SK-N-SH (cell line): ENCODE measurements at regions not wholly inside any gene's neighbourhood (a gene's known extent, or its start where the extent isn't known, plus 50 kb on each side); places are given as distances from the start of the nearest gene placed in this dataset.

Source experiments
- CTCF ChIA-PET: fragments of 300-600, 350-600 bp; formaldehyde crosslinking; extraction: SDS; loops from one replicate; lab custom pipeline; 2021; lab: Yijun Ruan, JAX
- POLR2A ChIA-PET: fragments of 350-600 bp; sonication (Branson Sonifier 250); formaldehyde crosslinking; extraction: SDS; loops from one replicate; lab custom pipeline; 2020; ENCODE audit warnings: antibody characterized with exemption, inconsistent platforms; lab: Yijun Ruan, JAX
- DNase-seq: peaks from one replicate; pipeline ENCODE4 v3.0.0; 2012
- H2AFZ ChIP-seq: fragments of 200-600 bp; sonication (generic); 2 replicates; pipeline ENCODE4 v1.8.1; 2016; ENCODE audit warnings: antibody characterized with exemption, mild to moderate bottlenecking, low read depth
- H3F3A ChIP-seq: fragments of 200-600 bp; sonication (generic); replicated peaks from 2 replicates; pipeline ENCODE3; 2016; ENCODE audit warnings: antibody characterized with exemption, mild to moderate bottlenecking; ENCODE audit not compliant: insufficient read depth
- H3K27ac ChIP-seq, 2 experiments: fragments of 200-500 bp in 1 of 2; fragments of 200-600 bp in 1 of 2; sonication (Bioruptor generic) in 1 of 2; sonication (generic), shearing (Covaris generic) in 1 of 2; 2 replicates each; pipeline versions ENCODE4 v1.5.1 to v1.6.1; 2014 to 2016; ENCODE audit warnings: low read depth in 2 of 2, inconsistent platforms in 1 of 2, low read length in 1 of 2, mild to moderate bottlenecking in 1 of 2, mixed read lengths in 1 of 2
- H3K27me3 ChIP-seq: fragments of 200-600 bp; sonication (generic), shearing (Covaris generic); 2 replicates; pipeline ENCODE4 v1.6.1; 2016; ENCODE audit warnings: mixed run types; ENCODE audit not compliant: insufficient read depth
- H3K36me3 ChIP-seq, 2 experiments: fragments of 200-500 bp in 1 of 2; fragments of 200-600 bp in 1 of 2; sonication (Bioruptor generic) in 1 of 2; sonication (generic) in 1 of 2; replicated peaks in 1 of 2; 2 replicates each; pipeline versions ENCODE3 to v1.5.1; 2014 to 2016; ENCODE audit warnings: low read length in 1 of 2, mild to moderate bottlenecking in 1 of 2; ENCODE audit not compliant: insufficient read depth in 2 of 2, control insufficient read depth in 1 of 2
- H3K4me1 ChIP-seq, 2 experiments: fragments of 200-500 bp in 1 of 2; fragments of 200-600 bp in 1 of 2; sonication (Bioruptor generic) in 1 of 2; sonication (generic), shearing (Covaris generic) in 1 of 2; 2 replicates each; pipeline versions ENCODE4 v1.5.1 to v1.6.1; 2014 to 2016; ENCODE audit warnings: low read depth in 1 of 2, low read length in 1 of 2, mixed run types in 1 of 2; ENCODE audit not compliant: insufficient read depth in 2 of 2, control insufficient read depth in 1 of 2
- H3K4me2 ChIP-seq: fragments of 200-600 bp; sonication (generic), shearing (Covaris generic); 2 replicates; pipeline ENCODE4 v1.6.1; 2017; ENCODE audit warnings: mixed run types
- H3K4me3 ChIP-seq, 2 experiments: fragments of 200-500 bp in 1 of 2; fragments of 200-600 bp in 1 of 2; sonication (Bioruptor generic) in 1 of 2; sonication (generic), shearing (Covaris generic) in 1 of 2; 2 replicates each; pipeline versions ENCODE4 v1.5.1 to v1.8.1; 2014 to 2016; ENCODE audit warnings: low read depth in 2 of 2, inconsistent platforms in 1 of 2, low read length in 1 of 2, mild to moderate bottlenecking in 1 of 2, mixed read lengths in 1 of 2, moderate library complexity in 1 of 2
- H3K79me2 ChIP-seq: fragments of 200-600 bp; sonication (generic); 2 replicates; pipeline ENCODE4 v1.8.1; 2017; ENCODE audit warnings: mild to moderate bottlenecking; ENCODE audit not compliant: insufficient read depth
- H3K9ac ChIP-seq: fragments of 200-600 bp; sonication (generic); 2 replicates; pipeline ENCODE4 v1.6.1; 2017; ENCODE audit warnings: mixed run types
- H3K9me2 ChIP-seq: fragments of 200-600 bp; sonication (generic); 2 replicates; pipeline ENCODE4 v1.6.1; 2017; ENCODE audit warnings: mixed run types
- H3K9me3 ChIP-seq: fragments of 200-600 bp; sonication (generic); 2 replicates; pipeline ENCODE4 v1.6.1; 2017; ENCODE audit warnings: mixed run types, mild to moderate bottlenecking, moderate library complexity
- H4K20me1 ChIP-seq: fragments of 200-600 bp; sonication (generic); 2 replicates; pipeline ENCODE4 v1.6.1; 2017; ENCODE audit warnings: mild to moderate bottlenecking, mixed run types; ENCODE audit not compliant: insufficient read depth
- EP300 ChIP-seq, 2 experiments: IDR thresholded peaks; 2 replicates each; pipeline versions ENCODE4 v1.4.0 to v1.6.1; 2012; ENCODE audit warnings: borderline replicate concordance in 1 of 2, low read depth in 1 of 2, low read length in 1 of 2
- FOSL2 ChIP-seq: IDR thresholded peaks from 2 replicates; pipeline ENCODE4 v1.4.0; 2012; ENCODE audit warnings: low read depth, mild to moderate bottlenecking, moderate library complexity, borderline replicate concordance
- FOXM1 ChIP-seq: IDR thresholded peaks from 2 replicates; pipeline ENCODE4 v1.4.0; 2012; ENCODE audit warnings: low read depth, mild to moderate bottlenecking
- RCOR1 ChIP-seq: fragments of 150-350 bp; IDR thresholded peaks from 2 replicates; pipeline ENCODE4 v1.6.1; 2017; ENCODE audit warnings: antibody characterized with exemption, low read length
- RFX5 ChIP-seq: IDR thresholded peaks from 2 replicates; pipeline ENCODE4 v1.6.1; 2012; ENCODE audit warnings: mild to moderate bottlenecking, improper control_type of control experiment, low read length
- TCF12 ChIP-seq: IDR thresholded peaks from 2 replicates; pipeline ENCODE4 v1.4.0; 2012
- TEAD4 ChIP-seq: IDR thresholded peaks from 2 replicates; pipeline ENCODE4 v1.4.0; 2012; ENCODE audit warnings: mild to moderate bottlenecking, borderline replicate concordance; ENCODE audit not compliant: insufficient read depth
- WGBS: methylation state at CpG from one replicate; pipeline ENCODE4 v1.1.6; 2017; ENCODE audit warnings: low lambda C conversion rate; 5-methylcytosine and 5-hydroxymethylcytosine counted together
- TF ChIP-seq, protein P1 (sequence below): IDR thresholded peaks from 2 replicates; pipeline ENCODE4 v1.4.0; 2012; ENCODE audit warnings: low read depth
- TF ChIP-seq, protein P2 (sequence below): IDR thresholded peaks from 2 replicates; pipeline ENCODE4; 2012
- TF ChIP-seq, protein P3 (sequence below): fragments of 150-350 bp; IDR thresholded peaks from 2 replicates; pipeline ENCODE4 v1.6.1; 2016; ENCODE audit warnings: mild to moderate bottlenecking, low read depth, low read length
- TF ChIP-seq, protein P4 (sequence below): IDR thresholded peaks from 2 replicates; pipeline ENCODE4 v1.4.0; 2012; ENCODE audit warnings: low read depth, borderline replicate concordance
- TF ChIP-seq, protein P5 (sequence below): fragments of 200-600 bp; sonication (generic); IDR thresholded peaks from 2 replicates; pipeline ENCODE4 v1.6.1; 2017; ENCODE audit warnings: antibody characterized with exemption, mild to moderate bottlenecking, moderate library complexity
- TF ChIP-seq, protein P6 (sequence below): fragments of 150-350 bp; IDR thresholded peaks from 2 replicates; pipeline ENCODE4 v1.6.1; 2017; ENCODE audit warnings: antibody characterized with exemption, low read length, low read depth, borderline replicate concordance

DNA sequence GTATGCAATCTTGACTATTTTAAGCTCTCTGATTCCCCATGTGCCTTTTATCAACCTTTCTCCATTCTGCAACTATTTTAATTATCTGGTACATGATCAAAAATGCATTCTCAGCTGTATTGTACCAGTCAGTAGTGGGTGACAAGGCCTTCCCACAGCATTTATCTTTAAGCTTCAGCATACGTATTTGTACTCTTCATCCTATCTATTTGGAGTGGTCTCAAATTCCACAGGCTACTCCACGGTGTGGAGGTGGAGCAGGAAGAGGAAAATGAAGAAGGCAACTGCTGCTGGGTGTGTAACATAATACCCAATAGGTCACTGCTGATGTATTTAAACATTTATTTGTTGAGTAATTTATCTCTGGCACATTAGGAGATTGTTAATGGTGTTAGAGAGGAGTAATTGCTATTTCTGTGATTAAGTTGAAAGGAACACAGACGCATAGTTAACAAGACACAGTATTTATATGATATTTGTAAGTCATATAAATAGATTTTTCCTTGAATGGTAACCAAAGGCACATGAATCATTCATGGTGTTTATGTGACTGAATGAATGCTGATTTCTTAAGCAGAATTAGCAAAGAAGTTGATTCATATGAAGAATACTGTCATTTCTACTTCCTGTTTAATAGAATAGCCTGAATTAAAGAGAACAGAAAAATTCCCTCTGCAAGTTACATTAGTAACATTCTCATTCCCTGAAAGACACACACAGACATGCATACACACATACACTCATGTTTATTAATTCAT lies 153.8 kb upstream of the NR3C1 start:
- Histone ChIP-seq H3K27me3 (no peaks in the 10 kb centered on the region), H3K4me2 (peak overlapping the region; percentile 3; the same call in 1 of the 2 replicates), H3K79me2 (no peaks in the 10 kb centered on the region), H3K9me3 (no peaks in the 10 kb centered on the region), H3K36me3 (no peaks in the 10 kb centered on the region), H3F3A (peaks cover 28% of the 10 kb centered on the region), H3K27ac (peak overlapping the region; percentile 39 to 43; a peak in 3 of 4 replicates), H3K4me1 (peaks cover 2 to 26% of the 10 kb centered on the region in 2 experiments; a peak in 3 of 4 replicates), H3K9ac (no peak overlapping the region), H4K20me1 (no peaks in the 10 kb centered on the region), H3K4me3 (no peak overlapping the region), H3K9me2 (no peaks in the 10 kb centered on the region), H2AFZ (peak overlapping the region; percentile 27; the same call in 1 of the 2 replicates)
- POLR2A ChIA-PET = interaction anchor here (0.5 kb wide), 1 partner anchor 25 kb away, joined by 3 read pairs; no protein-coding TSS in a partner anchor
- WGBS = 30% methylated on average over 3 of the region's 3 CpGs
- TF ChIP-seq TEAD4 = 0 out of 2 replicates have a peak, but pooled peaks have one; percentile 29
- TF ChIP-seq, protein P1, sequence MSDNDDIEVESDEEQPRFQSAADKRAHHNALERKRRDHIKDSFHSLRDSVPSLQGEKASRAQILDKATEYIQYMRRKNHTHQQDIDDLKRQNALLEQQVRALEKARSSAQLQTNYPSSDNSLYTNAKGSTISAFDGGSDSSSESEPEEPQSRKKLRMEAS = 0 out of 2 replicates have a peak, but pooled peaks have one; percentile 14
- TF ChIP-seq EP300 (IDR thresholded peaks at IDR 0.05; ENCODE audit: borderline replicate concordance in 1 of 2, low read depth in 1 of 2, low read length in 1 of 2) = no peak
- TF ChIP-seq, protein P2, sequence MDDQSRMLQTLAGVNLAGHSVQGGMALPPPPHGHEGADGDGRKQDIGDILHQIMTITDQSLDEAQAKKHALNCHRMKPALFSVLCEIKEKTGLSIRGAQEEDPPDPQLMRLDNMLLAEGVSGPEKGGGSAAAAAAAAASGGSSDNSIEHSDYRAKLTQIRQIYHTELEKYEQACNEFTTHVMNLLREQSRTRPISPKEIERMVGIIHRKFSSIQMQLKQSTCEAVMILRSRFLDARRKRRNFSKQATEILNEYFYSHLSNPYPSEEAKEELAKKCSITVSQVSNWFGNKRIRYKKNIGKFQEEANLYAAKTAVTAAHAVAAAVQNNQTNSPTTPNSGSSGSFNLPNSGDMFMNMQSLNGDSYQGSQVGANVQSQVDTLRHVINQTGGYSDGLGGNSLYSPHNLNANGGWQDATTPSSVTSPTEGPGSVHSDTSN = 0 out of 2 replicates have a peak, but pooled peaks have one; percentile 2
- TF ChIP-seq TCF12 = peak; percentile 36
- TF ChIP-seq, protein P3, sequence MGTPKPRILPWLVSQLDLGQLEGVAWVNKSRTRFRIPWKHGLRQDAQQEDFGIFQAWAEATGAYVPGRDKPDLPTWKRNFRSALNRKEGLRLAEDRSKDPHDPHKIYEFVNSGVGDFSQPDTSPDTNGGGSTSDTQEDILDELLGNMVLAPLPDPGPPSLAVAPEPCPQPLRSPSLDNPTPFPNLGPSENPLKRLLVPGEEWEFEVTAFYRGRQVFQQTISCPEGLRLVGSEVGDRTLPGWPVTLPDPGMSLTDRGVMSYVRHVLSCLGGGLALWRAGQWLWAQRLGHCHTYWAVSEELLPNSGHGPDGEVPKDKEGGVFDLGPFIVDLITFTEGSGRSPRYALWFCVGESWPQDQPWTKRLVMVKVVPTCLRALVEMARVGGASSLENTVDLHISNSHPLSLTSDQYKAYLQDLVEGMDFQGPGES = no peak
- TF ChIP-seq FOXM1 = 0 out of 2 replicates have a peak, but pooled peaks have one; percentile 20
- no peak for DNase-seq
- CTCF ChIA-PET = no interaction called here

DNA sequence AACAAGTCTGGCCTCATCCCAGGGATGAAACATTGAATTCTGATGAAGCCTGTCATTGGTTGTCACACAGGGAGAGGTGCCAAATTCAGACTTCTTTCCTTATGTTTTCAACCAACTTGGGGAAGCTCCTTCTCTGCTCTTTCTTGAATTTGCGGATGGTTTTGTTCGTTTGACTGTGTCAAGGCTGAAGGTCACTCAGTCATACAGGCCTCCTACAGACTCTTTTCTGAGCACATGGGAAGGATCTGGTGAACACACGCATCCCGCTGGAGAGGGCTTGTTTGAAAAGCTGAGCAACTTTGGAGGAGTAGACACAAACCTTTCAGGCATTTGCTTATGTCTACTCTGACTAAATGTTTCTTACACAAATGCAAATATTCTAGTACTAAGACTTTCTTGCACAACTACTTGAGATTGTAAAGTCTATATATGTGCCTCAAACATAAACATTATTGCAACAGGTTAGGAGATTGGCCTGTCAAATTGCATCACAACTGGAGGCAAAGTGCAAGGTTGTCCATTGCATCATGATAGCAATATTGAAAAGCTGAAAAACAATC lies 151.5 kb upstream of the NR3C1 start:
- H3K27me3 ChIP-seq = no peaks in the 10 kb centered on the region
- H2AFZ ChIP-seq = peak overlapping the region; percentile 39; the same call in 1 of the 2 replicates
- no peaks in the 10 kb centered on the region for H3K9me3 ChIP-seq
- WGBS = 65% methylated on average over 4 of the region's 4 CpGs
- peaks cover 40% of the 10 kb centered on the region for H3F3A ChIP-seq
- H3K79me2 ChIP-seq = no peaks in the 10 kb centered on the region
- H3K27ac ChIP-seq = peak overlapping the region in 1 of 2 experiments; percentile 92; a peak in 3 of 4 replicates
- ChIA-PET CTCF (interaction anchor here (1.6 kb wide), 1 partner anchor 21 kb away, joined by 3 read pairs; no protein-coding TSS in a partner anchor), POLR2A (no interaction called here)
- H3K36me3 ChIP-seq = no peaks in the 10 kb centered on the region
- DNase-seq = no peak
- H4K20me1 ChIP-seq = no peaks in the 10 kb centered on the region
- no peaks in the 10 kb centered on the region for H3K9me2 ChIP-seq
- no peak for TF ChIP-seq FOSL2
- TF ChIP-seq, protein P4, sequence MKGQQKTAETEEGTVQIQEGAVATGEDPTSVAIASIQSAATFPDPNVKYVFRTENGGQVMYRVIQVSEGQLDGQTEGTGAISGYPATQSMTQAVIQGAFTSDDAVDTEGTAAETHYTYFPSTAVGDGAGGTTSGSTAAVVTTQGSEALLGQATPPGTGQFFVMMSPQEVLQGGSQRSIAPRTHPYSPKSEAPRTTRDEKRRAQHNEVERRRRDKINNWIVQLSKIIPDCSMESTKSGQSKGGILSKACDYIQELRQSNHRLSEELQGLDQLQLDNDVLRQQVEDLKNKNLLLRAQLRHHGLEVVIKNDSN = no peak
- no peak for TF ChIP-seq RCOR1
- TF ChIP-seq RFX5 = no peak
- TF ChIP-seq, protein P5, sequence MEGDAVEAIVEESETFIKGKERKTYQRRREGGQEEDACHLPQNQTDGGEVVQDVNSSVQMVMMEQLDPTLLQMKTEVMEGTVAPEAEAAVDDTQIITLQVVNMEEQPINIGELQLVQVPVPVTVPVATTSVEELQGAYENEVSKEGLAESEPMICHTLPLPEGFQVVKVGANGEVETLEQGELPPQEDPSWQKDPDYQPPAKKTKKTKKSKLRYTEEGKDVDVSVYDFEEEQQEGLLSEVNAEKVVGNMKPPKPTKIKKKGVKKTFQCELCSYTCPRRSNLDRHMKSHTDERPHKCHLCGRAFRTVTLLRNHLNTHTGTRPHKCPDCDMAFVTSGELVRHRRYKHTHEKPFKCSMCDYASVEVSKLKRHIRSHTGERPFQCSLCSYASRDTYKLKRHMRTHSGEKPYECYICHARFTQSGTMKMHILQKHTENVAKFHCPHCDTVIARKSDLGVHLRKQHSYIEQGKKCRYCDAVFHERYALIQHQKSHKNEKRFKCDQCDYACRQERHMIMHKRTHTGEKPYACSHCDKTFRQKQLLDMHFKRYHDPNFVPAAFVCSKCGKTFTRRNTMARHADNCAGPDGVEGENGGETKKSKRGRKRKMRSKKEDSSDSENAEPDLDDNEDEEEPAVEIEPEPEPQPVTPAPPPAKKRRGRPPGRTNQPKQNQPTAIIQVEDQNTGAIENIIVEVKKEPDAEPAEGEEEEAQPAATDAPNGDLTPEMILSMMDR = no peak
- TF ChIP-seq, protein P6, sequence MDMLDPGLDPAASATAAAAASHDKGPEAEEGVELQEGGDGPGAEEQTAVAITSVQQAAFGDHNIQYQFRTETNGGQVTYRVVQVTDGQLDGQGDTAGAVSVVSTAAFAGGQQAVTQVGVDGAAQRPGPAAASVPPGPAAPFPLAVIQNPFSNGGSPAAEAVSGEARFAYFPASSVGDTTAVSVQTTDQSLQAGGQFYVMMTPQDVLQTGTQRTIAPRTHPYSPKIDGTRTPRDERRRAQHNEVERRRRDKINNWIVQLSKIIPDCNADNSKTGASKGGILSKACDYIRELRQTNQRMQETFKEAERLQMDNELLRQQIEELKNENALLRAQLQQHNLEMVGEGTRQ = no peak
- H3K9ac ChIP-seq = peak overlapping the region; percentile 38; the same call in 1 of the 2 replicates
- peaks cover 2 to 44% of the 10 kb centered on the region in 2 experiments; a peak in 3 of 4 replicates for H3K4me1 ChIP-seq
- no peak overlapping the region for H3K4me3 ChIP-seq
- no peak overlapping the region for H3K4me2 ChIP-seq
